Coronary artery (tissue), 2 donors: ENCODE measurements at regions not wholly inside any gene's neighbourhood (a gene's known extent, or its start where the extent isn't known, plus 50 kb on each side); places are given as distances from the start of the nearest gene placed in this dataset.
"Not testable (repeated sequence)": the region's sequence is repeated elsewhere in the genome, so short reads cannot be mapped to it uniquely, and the experiment has no call there.

ENCODE experiments used
- DNase-seq: peaks from one replicate; pipeline ENCODE4 v3.0.0-alpha.2; 2017; ENCODE audit warnings: low spot score
- H3K27ac ChIP-seq, 2 donors: fragments of 200-600 bp; sonication (generic); one replicate each; pipeline ENCODE4 v1.5.1; 2016 to 2019
- H3K4me3 ChIP-seq: fragments of 200-600 bp; sonication (generic); 2 replicates; pipeline ENCODE4 v1.5.1; 2016; ENCODE audit warnings: mild to moderate bottlenecking, moderate library complexity
- TF ChIP-seq, protein P1 (sequence below): fragments of 200-600 bp; sonication (generic); IDR thresholded peaks from one replicate; pipeline ENCODE4 v1.5.1; 2019; ENCODE audit warnings: antibody characterized with exemption

DNA sequence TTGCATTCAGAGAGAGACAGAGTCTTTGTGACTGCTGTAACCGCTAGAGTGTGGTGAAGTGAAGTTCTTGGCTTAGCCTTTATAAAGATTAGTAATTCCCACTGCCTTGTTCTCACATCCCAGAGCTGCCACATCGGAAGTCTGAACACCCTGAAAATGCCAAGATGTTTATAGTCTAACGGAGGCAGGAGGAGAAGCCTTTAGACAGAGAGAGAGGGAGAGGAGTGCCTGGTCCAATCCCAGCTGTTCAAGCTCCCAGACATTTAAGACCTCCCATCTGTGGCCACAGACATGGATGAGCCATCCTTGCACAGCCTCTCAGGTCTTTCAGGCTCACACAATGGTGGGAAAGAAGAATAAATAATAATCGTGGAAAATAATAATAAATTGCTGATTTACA is 1422.8 kb upstream of the EYS start:
- TF ChIP-seq, protein P1, sequence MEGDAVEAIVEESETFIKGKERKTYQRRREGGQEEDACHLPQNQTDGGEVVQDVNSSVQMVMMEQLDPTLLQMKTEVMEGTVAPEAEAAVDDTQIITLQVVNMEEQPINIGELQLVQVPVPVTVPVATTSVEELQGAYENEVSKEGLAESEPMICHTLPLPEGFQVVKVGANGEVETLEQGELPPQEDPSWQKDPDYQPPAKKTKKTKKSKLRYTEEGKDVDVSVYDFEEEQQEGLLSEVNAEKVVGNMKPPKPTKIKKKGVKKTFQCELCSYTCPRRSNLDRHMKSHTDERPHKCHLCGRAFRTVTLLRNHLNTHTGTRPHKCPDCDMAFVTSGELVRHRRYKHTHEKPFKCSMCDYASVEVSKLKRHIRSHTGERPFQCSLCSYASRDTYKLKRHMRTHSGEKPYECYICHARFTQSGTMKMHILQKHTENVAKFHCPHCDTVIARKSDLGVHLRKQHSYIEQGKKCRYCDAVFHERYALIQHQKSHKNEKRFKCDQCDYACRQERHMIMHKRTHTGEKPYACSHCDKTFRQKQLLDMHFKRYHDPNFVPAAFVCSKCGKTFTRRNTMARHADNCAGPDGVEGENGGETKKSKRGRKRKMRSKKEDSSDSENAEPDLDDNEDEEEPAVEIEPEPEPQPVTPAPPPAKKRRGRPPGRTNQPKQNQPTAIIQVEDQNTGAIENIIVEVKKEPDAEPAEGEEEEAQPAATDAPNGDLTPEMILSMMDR: no peak
- Histone ChIP-seq H3K4me3 (no peak overlapping the region), H3K27ac (no peak overlapping the region)
- no peak for DNase-seq

DNA sequence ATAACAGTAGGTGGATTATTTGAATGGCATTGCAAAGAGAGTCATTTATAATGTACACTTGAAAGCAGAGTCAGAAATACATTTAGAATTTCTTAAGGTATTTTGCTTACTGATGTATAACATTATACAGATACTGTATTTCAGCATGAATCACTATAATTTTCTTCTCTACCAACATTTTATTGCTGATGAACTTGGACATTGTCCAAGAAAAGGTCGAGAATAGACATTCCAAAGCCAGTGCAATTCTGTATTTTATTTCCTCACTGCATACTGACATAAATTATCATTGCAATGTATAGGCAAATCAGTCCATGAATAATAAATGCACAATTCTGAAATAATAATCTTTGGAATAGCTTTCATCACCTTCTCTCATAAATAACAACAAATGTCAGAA is 1420.0 kb upstream of the EYS start:
- DNase-seq: no peak
- Histone ChIP-seq H3K27ac (no peak overlapping the region), H3K4me3 (no peak overlapping the region)
- TF ChIP-seq, protein P1: no peak

DNA sequence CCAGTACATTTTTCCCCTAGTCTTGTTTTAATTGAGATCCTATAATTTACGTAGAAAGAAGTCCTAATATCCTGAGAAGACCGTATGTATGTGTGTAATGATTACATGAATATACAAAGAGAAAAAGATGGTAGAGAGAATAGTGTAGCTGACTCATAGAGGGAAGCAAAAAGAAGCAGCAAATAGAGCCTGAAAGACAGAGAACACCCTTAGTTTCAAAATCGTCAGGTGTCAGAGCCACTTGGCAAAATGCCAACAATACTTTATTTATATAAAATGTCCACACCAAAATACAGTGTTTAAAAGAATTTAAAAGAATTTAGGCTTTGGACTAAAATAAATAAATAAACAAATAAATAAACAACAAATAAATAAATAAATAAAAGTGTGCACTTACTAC is 1414.1 kb upstream of the EYS start:
- Histone ChIP-seq H3K4me3 (no peak overlapping the region), H3K27ac (no peak overlapping the region)
- DNase-seq: no peak
- TF ChIP-seq, protein P1: no peak

DNA sequence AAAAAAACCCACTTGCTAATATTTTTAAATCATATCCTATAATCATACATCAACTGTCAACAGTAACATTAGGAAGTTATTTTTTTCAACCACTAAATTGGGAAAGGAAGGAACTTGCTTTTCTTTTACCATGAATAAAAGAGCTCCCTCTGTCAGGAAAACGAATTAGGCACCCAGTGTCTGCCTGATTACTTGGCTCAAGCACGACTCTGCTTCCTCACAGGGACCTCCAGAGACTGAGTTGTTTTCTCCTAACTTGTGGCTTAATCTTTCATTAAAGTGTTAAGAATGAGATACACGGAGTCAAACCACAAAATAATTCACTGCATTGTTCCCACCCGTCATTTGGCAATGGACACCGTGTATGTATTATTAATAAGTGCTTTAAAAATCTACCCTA is 1405.1 kb upstream of the EYS start:
- TF ChIP-seq, protein P1: no peak
- no peak overlapping the region for H3K4me3 ChIP-seq

DNA sequence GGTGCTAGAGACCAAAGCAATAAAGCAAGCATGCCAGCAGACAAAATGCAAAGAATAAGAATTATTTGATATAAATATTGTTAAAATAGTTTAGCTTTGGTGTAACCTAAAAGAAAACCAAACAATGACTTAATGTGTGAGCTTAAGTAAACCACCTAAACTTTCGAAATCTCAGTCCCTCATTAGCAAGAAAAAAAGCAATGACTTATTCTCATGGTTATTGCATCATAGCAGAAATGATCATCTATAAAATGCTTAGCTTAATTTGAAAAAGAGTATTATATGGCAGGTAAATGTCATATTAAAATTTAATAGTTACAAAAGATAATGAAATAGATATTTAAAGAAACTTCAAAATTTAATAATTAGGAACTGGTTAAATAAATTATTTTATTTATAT is 1395.7 kb upstream of the EYS start:
- H3K4me3 ChIP-seq: no peak overlapping the region
- DNase-seq: no peak
- TF ChIP-seq, protein P1: no peak
- H3K27ac ChIP-seq: no peak overlapping the region

More for the DNA sequence above, 1405.1 kb upstream of the EYS start:
- H3K27ac ChIP-seq: no peak overlapping the region
- DNase-seq: no peak

DNA sequence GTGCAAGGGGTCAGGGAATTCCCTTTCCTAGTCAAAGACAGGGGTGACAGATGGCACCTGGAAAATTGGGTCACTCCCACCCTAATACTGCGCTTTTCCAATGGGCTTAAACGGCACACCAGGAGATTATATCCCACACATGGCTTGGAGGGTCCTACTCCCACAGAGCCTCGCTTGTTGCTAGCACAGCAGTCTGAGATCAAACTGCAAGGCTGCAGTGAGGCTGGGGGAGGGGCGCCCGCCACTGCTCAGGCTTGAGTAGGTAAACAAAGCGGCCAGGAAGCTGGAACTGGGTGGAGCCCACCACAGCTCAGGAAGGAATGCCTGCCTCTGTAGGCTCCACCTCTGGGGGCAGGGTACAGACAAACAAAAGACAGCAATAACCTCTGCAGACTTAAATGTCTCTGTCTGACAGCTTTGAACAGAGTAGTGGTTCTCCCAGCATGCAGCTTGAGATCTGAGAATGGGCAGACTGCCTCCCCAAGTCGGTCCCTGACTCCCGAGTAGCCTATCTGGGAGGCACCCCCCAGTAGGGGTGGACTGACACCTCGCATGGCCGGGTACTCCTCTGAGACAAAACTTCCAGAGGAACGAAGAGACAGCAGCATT is 1388.7 kb upstream of the EYS start:
- H3K4me3 ChIP-seq, DNase-seq, H3K27ac ChIP-seq: not testable (repeated sequence)

DNA sequence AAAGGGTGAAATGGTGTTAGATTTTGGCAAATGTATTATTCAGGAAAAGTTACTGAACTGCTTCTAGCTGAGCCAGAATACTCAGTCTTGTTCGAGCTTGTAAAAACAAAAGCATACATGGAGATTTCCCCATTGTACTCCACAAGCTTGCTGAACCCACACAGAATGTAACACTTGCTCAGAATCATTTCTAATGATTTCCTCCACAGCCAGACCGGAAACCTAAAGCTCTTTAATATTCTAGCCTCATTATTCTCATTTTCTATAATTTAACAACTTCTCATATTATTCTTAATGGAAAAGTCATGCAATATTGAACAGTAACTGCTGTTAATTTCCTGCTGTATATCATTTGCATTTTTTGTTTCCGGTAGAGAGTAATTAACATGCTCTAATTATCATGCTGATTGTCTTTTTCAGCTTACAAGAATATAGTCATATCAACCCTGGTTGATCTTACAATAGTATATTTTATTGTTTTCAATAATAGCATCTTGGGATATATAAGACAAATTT is 1387.5 kb upstream of the EYS start:
- TF ChIP-seq, protein P1: no peak
- no peak for DNase-seq
- H3K27ac ChIP-seq: no peak overlapping the region
- no peak overlapping the region for H3K4me3 ChIP-seq
